SU-DHL-6 (cell line): ENCODE measurements at regions not wholly inside any gene's neighbourhood (a gene's known extent, or its start where the extent isn't known, plus 50 kb on each side); places are given as distances from the start of the nearest gene placed in this dataset.

ENCODE experiments used
- H2AFZ ChIP-seq: fragments of 200-600 bp; sonication (generic); 2 replicates; pipeline ENCODE4 v1.6.1; 2014; ENCODE audit warnings: low read depth, mild to moderate bottlenecking, moderate library complexity, mixed read lengths, antibody characterized with exemption, low read length; ENCODE audit not compliant: severe bottlenecking
- H3F3A ChIP-seq: fragments of 200-600 bp; shearing (Covaris generic); 2 replicates; pipeline ENCODE4 v1.6.0; 2016; ENCODE audit warnings: antibody characterized with exemption, mild to moderate bottlenecking; ENCODE audit not compliant: insufficient read depth
- H3K27ac ChIP-seq: fragments of 200-600 bp; sonication (generic); 2 replicates; pipeline ENCODE4 v1.5.1; 2016; ENCODE audit warnings: low read depth, mild to moderate bottlenecking, low read length, moderate library complexity, mixed read lengths
- H3K27me3 ChIP-seq: fragments of 200-600 bp; sonication (generic), shearing (Covaris generic); 2 replicates; pipeline ENCODE4 v1.6.0; 2014; ENCODE audit warnings: mild to moderate bottlenecking, low read length
- H3K36me3 ChIP-seq: fragments of 200-600 bp; sonication (generic); 2 replicates; pipeline ENCODE4 v1.6.1; 2014; ENCODE audit warnings: mild to moderate bottlenecking, low read length, mixed read lengths
- H3K4me2 ChIP-seq: fragments of 300-600, 200-600 bp; shearing (Covaris generic), sonication (generic); 2 replicates; pipeline ENCODE4 v1.6.0; 2014; ENCODE audit warnings: low read length, low read depth, mild to moderate bottlenecking; ENCODE audit not compliant: poor library complexity, severe bottlenecking
- H3K4me3 ChIP-seq: fragments of 200-600 bp; sonication (generic); 2 replicates; pipeline ENCODE4 v1.5.1; 2014; ENCODE audit warnings: antibody characterized with exemption, low read length, mild to moderate bottlenecking, mixed read lengths; ENCODE audit not compliant: insufficient read depth, poor library complexity, severe bottlenecking
- H3K79me2 ChIP-seq: fragments of 200-600 bp; sonication (generic); 2 replicates; pipeline ENCODE4 v1.6.1; 2014; ENCODE audit warnings: mild to moderate bottlenecking, low read length, moderate library complexity; ENCODE audit not compliant: insufficient read depth
- H3K9ac ChIP-seq: fragments of 200-600 bp; sonication (generic); 2 replicates; pipeline ENCODE4 v1.7.0; 2014; ENCODE audit warnings: mild to moderate bottlenecking, low read length
- H3K9me2 ChIP-seq: fragments of 200-600 bp; sonication (generic); replicated peaks from 2 replicates; pipeline ENCODE4 v1.6.1; 2014; ENCODE audit warnings: low read length; ENCODE audit not compliant: insufficient read depth
- H3K9me3 ChIP-seq: fragments of 200-600 bp; sonication (generic); 2 replicates; pipeline ENCODE4 v1.6.1; 2014; ENCODE audit warnings: low read length, mixed read lengths; ENCODE audit not compliant: insufficient read depth
- H4K20me1 ChIP-seq: fragments of 200-600 bp; sonication (generic); 2 replicates; pipeline ENCODE4 v1.6.1; 2014; ENCODE audit warnings: low read depth, mild to moderate bottlenecking, antibody characterized with exemption, low read length, moderate library complexity, mixed read lengths
- CTCF ChIP-seq: fragments of 200-600 bp; sonication (generic); IDR thresholded peaks from one replicate; pipeline ENCODE4 v1.5.1; 2017; ENCODE audit warnings: antibody characterized with exemption, mild to moderate bottlenecking, low read length, moderate library complexity; ENCODE audit not compliant: insufficient read depth, poor library complexity, severe bottlenecking
- EZH2phosphoT487 ChIP-seq: fragments of 200-600 bp; sonication (generic), shearing (Covaris generic); conservative IDR thresholded peaks from 2 replicates; pipeline ENCODE4 v1.6.1; 2018; ENCODE audit warnings: mild to moderate bottlenecking, antibody characterized with exemption, low read length, moderate library complexity, mixed read lengths

- Histone ChIP-seq H3K27me3 (no peaks in the 10 kb centered on the region), H4K20me1 (no peaks in the 10 kb centered on the region), H3K9me2 (no peaks in the 10 kb centered on the region), H2AFZ (no peak overlapping the region), H3K27ac (no peak overlapping the region), H3K79me2 (no peaks in the 10 kb centered on the region), H3K9me3 (no peaks in the 10 kb centered on the region), H3K9ac (no peak overlapping the region), H3K36me3 (no peaks in the 10 kb centered on the region), H3K4me3 (no peak overlapping the region), H3K4me2 (no peak overlapping the region), H3F3A (no peaks in the 10 kb centered on the region)
- no peak for TF ChIP-seq EZH2phosphoT487
- no peak for TF ChIP-seq CTCF
Observed at GRCh38 chr2:67851016-67851415, 211.8 kb downstream of the C1D start.

GRCh38 chr2:67851956-67852824 lies 210.6 kb downstream of the C1D start:
- H3K79me2 ChIP-seq: no peaks in the 10 kb centered on the region
- no peaks in the 10 kb centered on the region for H3K36me3 ChIP-seq
- H4K20me1 ChIP-seq: no peaks in the 10 kb centered on the region
- no peaks in the 10 kb centered on the region for H3F3A ChIP-seq
- H3K9me3 ChIP-seq: no peaks in the 10 kb centered on the region
- TF ChIP-seq EZH2phosphoT487: no peak
- TF ChIP-seq CTCF: no peak
- no peak overlapping the region for H3K27ac ChIP-seq
- H3K4me3 ChIP-seq: no peak overlapping the region
- H3K9me2 ChIP-seq: no peaks in the 10 kb centered on the region
- no peak overlapping the region for H3K9ac ChIP-seq
- H3K27me3 ChIP-seq: no peaks in the 10 kb centered on the region
- H3K4me2 ChIP-seq: no peak overlapping the region
- no peak overlapping the region for H2AFZ ChIP-seq

GRCh38 chr2:67854103-67854743 lies 208.6 kb downstream of the C1D start:
- Histone ChIP-seq H3K27me3 (no peaks in the 10 kb centered on the region), H3K4me3 (no peak overlapping the region), H3K27ac (no peak overlapping the region), H3K9ac (no peak overlapping the region), H4K20me1 (no peaks in the 10 kb centered on the region), H2AFZ (no peak overlapping the region), H3K4me2 (no peak overlapping the region), H3K36me3 (no peaks in the 10 kb centered on the region), H3F3A (no peaks in the 10 kb centered on the region), H3K79me2 (no peaks in the 10 kb centered on the region), H3K9me3 (no peaks in the 10 kb centered on the region), H3K9me2 (no peaks in the 10 kb centered on the region)
- TF ChIP-seq EZH2phosphoT487 (no peak), CTCF (no peak)
